Osteoblast (primary cell): ENCODE measurements at regions not wholly inside any gene's neighbourhood (a gene's known extent, or its start where the extent isn't known, plus 50 kb on each side); places are given as distances from the start of the nearest gene placed in this dataset.

Experiments used
- DNase-seq: peaks from one replicate; pipeline ENCODE4 v3.0.0; 2011; ENCODE audit warnings: low spot score, mixed read lengths; ENCODE audit not compliant: insufficient read length; ENCODE audit errors: missing footprints
- H2AFZ ChIP-seq: 2 replicates; pipeline ENCODE4 v1.6.0; 2011; ENCODE audit warnings: mild to moderate bottlenecking, low read length
- H3K27ac ChIP-seq: 2 replicates; pipeline ENCODE4 v1.5.1; 2011; ENCODE audit warnings: mild to moderate bottlenecking, low read depth, low read length, moderate library complexity
- H3K27me3 ChIP-seq: 2 replicates; pipeline ENCODE4 v1.6.0; 2012; ENCODE audit warnings: mild to moderate bottlenecking, control low read depth, inconsistent platforms, low read length, moderate library complexity; ENCODE audit not compliant: insufficient read depth
- H3K36me3 ChIP-seq: 2 replicates; pipeline ENCODE4 v1.5.1; 2011; ENCODE audit warnings: mild to moderate bottlenecking, low read length, control low read depth, moderate library complexity; ENCODE audit not compliant: insufficient read depth
- H3K4me1 ChIP-seq: 2 replicates; pipeline ENCODE4 v1.5.1; 2011; ENCODE audit warnings: mild to moderate bottlenecking, low read length, control low read depth, moderate library complexity; ENCODE audit not compliant: insufficient read depth
- H3K4me2 ChIP-seq: 2 replicates; pipeline ENCODE4 v1.6.0; 2011; ENCODE audit warnings: mild to moderate bottlenecking, low read length; ENCODE audit not compliant: insufficient read depth
- H3K4me3 ChIP-seq: fragments of 200-600 bp; sonication (generic); 3 replicates; pipeline ENCODE4 v1.5.1; 2012; ENCODE audit warnings: mild to moderate bottlenecking, low read length, inconsistent platforms; ENCODE audit not compliant: insufficient read depth
- H3K79me2 ChIP-seq: 2 replicates; pipeline ENCODE4 v1.6.0; 2012; ENCODE audit warnings: mild to moderate bottlenecking, low read length, control low read depth, inconsistent platforms; ENCODE audit not compliant: insufficient read depth
- H3K9me3 ChIP-seq: 2 replicates; pipeline ENCODE4 v1.5.1; 2011; ENCODE audit warnings: low read depth, low read length, control low read depth
- H4K20me1 ChIP-seq: 2 replicates; pipeline ENCODE4 v1.6.0; 2012; ENCODE audit warnings: mild to moderate bottlenecking, low read length, control low read depth; ENCODE audit not compliant: insufficient read depth
- CTCF ChIP-seq: IDR thresholded peaks from 2 replicates; pipeline ENCODE4 v1.5.1; 2011; ENCODE audit warnings: mild to moderate bottlenecking, low read depth, low read length, moderate library complexity; ENCODE audit errors: extremely low read depth

GRCh38 chr5:2160811-2161210 lies 278.1 kb upstream of the IRX4 start:
- Histone ChIP-seq H3K9me3 (no peaks in the 10 kb centered on the region), H3K27ac (no peak overlapping the region), H3K4me1 (no peaks in the 10 kb centered on the region), H4K20me1 (no peaks in the 10 kb centered on the region), H3K4me3 (no peak overlapping the region), H3K4me2 (no peak overlapping the region), H3K79me2 (no peaks in the 10 kb centered on the region), H3K27me3 (no peaks in the 10 kb centered on the region), H2AFZ (no peak overlapping the region), H3K36me3 (no peaks in the 10 kb centered on the region)
- no peak for DNase-seq
- no peak for TF ChIP-seq CTCF

DNA sequence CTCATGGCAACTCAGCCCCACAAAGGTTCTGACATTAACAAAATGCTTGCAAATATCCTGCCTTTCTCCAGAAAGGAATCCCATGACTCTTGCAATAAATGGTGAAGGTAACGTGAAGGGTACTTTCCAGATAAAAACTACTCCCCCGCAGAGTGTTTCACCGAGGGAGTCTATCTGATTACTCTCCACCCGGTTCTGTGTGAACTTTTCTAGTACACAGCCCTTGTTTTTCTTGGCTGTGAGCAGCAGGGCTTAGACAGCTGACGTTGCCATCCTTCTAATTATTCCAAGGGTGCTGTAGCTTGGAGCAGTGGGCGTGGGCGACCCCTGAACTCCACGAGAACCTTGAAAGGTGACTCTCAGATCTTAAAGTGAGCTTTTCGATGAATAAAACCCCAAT lies 276.0 kb upstream of the IRX4 start:
- DNase-seq, result no peak
- no peak overlapping the region for H3K27ac ChIP-seq
- H3K36me3 ChIP-seq, result no peaks in the 10 kb centered on the region
- no peaks in the 10 kb centered on the region for H3K4me1 ChIP-seq
- no peak for TF ChIP-seq CTCF
- no peak overlapping the region for H3K4me3 ChIP-seq
- H2AFZ ChIP-seq, result no peak overlapping the region
- H4K20me1 ChIP-seq, result no peaks in the 10 kb centered on the region
- H3K9me3 ChIP-seq, result no peaks in the 10 kb centered on the region
- no peaks in the 10 kb centered on the region for H3K79me2 ChIP-seq
- no peaks in the 10 kb centered on the region for H3K27me3 ChIP-seq
- no peak overlapping the region for H3K4me2 ChIP-seq

DNA sequence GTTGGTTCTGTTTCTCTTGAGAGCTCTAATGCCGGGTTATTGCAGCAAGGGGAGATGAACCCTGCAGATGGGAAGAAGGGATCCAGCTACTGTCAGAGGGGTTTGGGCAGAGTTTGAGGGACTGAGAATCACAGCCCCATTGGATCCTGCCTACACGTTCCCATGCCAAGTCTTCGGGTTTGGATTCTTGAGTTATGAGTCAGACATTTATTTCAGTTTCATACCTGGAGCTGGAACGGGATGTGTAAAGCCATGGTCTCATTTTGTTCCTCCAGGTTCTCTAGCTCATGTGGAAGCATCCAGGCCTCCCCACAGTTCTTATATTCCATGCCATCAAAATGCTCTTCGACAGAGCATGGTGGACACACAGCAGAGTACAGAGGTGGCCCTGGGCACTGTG lies 275.4 kb upstream of the IRX4 start:
- Histone ChIP-seq H3K79me2 (no peaks in the 10 kb centered on the region), H4K20me1 (no peaks in the 10 kb centered on the region), H2AFZ (no peak overlapping the region), H3K4me1 (no peaks in the 10 kb centered on the region), H3K27me3 (no peaks in the 10 kb centered on the region), H3K27ac (no peak overlapping the region), H3K36me3 (no peaks in the 10 kb centered on the region), H3K4me2 (no peak overlapping the region), H3K9me3 (no peaks in the 10 kb centered on the region), H3K4me3 (no peak overlapping the region)
- no peak for TF ChIP-seq CTCF
- peak; percentile 42 for DNase-seq

GRCh38 chr5:2157372-2157771 lies 274.6 kb upstream of the IRX4 start:
- Histone ChIP-seq H3K4me1 (no peaks in the 10 kb centered on the region), H3K79me2 (no peaks in the 10 kb centered on the region), H3K27ac (no peak overlapping the region), H3K27me3 (no peaks in the 10 kb centered on the region), H3K36me3 (no peaks in the 10 kb centered on the region), H3K9me3 (no peaks in the 10 kb centered on the region), H3K4me2 (no peak overlapping the region), H2AFZ (no peak overlapping the region), H3K4me3 (no peak overlapping the region), H4K20me1 (no peaks in the 10 kb centered on the region)
- no peak for TF ChIP-seq CTCF
- no peak for DNase-seq
